Loucy (cell line): ENCODE measurements at regions not wholly inside any gene's neighbourhood (a gene's known extent, or its start where the extent isn't known, plus 50 kb on each side); places are given as distances from the start of the nearest gene placed in this dataset.

ENCODE experiments used
- EZH2phosphoT487 ChIP-seq: fragments of 200-600 bp; IDR thresholded peaks from 2 replicates; pipeline ENCODE4 v1.6.1; 2018; ENCODE audit warnings: antibody characterized with exemption, mild to moderate bottlenecking, moderate library complexity, borderline replicate concordance
- TF ChIP-seq, protein P1 (sequence below): fragments of 200-600 bp; sonication (generic); conservative IDR thresholded peaks from 2 replicates; pipeline ENCODE4 v1.5.1; 2014; ENCODE audit warnings: mild to moderate bottlenecking, antibody characterized with exemption, low read length

DNA sequence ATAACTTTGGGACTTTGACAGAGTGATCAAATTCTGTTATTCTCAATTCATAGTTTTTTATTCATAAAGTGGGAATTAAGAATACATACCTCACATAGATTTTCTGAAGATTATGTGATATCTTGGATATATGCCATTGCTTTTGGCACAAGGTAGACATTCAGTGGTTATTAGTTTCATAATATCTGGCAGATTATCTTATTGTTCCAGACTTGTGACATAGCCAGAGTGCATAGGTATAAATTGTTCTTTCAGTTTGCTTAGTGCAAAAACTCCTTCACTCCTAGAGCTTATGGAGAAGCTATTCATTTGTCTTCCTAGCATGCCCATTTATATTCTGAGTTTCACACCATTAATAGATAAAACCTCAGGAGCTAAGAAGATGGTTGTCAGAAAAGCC lies 222.0 kb downstream of the KCNE4 start:
- TF ChIP-seq, protein P1, sequence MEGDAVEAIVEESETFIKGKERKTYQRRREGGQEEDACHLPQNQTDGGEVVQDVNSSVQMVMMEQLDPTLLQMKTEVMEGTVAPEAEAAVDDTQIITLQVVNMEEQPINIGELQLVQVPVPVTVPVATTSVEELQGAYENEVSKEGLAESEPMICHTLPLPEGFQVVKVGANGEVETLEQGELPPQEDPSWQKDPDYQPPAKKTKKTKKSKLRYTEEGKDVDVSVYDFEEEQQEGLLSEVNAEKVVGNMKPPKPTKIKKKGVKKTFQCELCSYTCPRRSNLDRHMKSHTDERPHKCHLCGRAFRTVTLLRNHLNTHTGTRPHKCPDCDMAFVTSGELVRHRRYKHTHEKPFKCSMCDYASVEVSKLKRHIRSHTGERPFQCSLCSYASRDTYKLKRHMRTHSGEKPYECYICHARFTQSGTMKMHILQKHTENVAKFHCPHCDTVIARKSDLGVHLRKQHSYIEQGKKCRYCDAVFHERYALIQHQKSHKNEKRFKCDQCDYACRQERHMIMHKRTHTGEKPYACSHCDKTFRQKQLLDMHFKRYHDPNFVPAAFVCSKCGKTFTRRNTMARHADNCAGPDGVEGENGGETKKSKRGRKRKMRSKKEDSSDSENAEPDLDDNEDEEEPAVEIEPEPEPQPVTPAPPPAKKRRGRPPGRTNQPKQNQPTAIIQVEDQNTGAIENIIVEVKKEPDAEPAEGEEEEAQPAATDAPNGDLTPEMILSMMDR: no peak
- no peak for TF ChIP-seq EZH2phosphoT487
